ENCODE measurements at regions not wholly inside any gene's neighbourhood (a gene's known extent, or its start where the extent isn't known, plus 50 kb on each side); places are given as distances from the start of the nearest gene placed in this dataset.

DNA sequence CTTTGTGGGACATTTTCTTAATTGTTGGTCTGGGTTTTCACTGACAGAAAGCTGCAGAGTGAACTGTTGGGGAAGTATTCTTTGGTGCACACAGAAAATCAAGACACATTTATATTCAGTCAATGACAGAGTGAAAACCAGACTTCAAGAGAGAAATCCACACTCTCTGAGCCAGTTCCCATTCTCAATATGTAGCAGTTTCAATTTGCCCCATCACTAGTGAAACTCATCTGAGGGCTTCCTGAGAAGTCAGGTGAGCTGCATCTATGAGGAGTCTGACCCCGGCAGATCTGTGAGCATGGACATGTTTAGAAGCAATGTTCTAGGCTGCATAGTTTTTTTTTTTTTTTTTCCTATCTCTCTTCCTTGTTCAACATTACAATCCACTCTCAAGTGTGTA, 163.7 kb upstream of the AHR start:
- TF ChIP-seq TSHZ2 (CRISPR knock-in tag; IDR thresholded peaks at IDR 0.05) (no peak), PPARA (CRISPR knock-in tag; IDR thresholded peaks at IDR 0.05; ENCODE audit: borderline replicate concordance) (no peak), ZNF70 (CRISPR knock-in tag; IDR thresholded peaks at IDR 0.05) (no peak)
- TF ChIP-seq, protein P1, sequence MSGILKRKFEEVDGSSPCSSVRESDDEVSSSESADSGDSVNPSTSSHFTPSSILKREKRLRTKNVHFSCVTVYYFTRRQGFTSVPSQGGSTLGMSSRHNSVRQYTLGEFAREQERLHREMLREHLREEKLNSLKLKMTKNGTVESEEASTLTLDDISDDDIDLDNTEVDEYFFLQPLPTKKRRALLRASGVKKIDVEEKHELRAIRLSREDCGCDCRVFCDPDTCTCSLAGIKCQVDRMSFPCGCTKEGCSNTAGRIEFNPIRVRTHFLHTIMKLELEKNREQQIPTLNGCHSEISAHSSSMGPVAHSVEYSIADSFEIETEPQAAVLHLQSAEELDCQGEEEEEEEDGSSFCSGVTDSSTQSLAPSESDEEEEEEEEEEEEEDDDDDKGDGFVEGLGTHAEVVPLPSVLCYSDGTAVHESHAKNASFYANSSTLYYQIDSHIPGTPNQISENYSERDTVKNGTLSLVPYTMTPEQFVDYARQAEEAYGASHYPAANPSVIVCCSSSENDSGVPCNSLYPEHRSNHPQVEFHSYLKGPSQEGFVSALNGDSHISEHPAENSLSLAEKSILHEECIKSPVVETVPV (CRISPR knock-in tag; IDR thresholded peaks at IDR 0.05), result no peak
- ATAC-seq, result no peak

- no peak for ATAC-seq
- no peak for TF ChIP-seq ZC3H10 (CRISPR knock-in tag; IDR thresholded peaks at IDR 0.05)
- TF ChIP-seq PATZ1 (CRISPR knock-in tag; IDR thresholded peaks at IDR 0.05; ENCODE audit: borderline replicate concordance), result no peak
- TF ChIP-seq GLIS3 (CRISPR knock-in tag; IDR thresholded peaks at IDR 0.05), result no peak
- no peak for TF ChIP-seq CSDC2 (CRISPR knock-in tag; IDR thresholded peaks at IDR 0.05)
- TF ChIP-seq ESRRG (CRISPR knock-in tag; IDR thresholded peaks at IDR 0.05), result no peak
- TF ChIP-seq TSHZ2 (CRISPR knock-in tag; IDR thresholded peaks at IDR 0.05), result no peak
These were observed 162.3 kb upstream of the AHR start for GRCh38 chr7:17136126-17136525.

DNA sequence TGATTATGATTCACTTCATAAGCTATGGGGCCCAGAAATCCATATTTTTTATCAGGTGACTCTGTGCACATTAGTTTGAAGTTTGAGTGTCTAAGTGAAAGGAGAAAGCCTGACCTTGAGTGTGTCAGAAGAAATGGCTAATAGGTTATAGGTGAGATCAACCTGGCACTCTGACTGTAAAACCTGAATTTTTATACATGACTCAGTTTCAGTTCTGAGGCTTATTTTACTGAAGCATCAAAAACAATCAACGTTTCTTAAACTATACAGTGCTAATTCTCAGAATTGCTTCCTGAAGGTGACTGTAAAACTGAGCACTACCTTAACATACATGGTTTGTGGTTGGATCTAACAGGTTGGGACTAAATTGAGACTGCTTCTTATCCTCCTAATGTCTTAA, 159.4 kb upstream of the AHR start:
- ATAC-seq, result no peak

More for the DNA sequence above, 159.4 kb upstream of the AHR start:
- TF ChIP-seq SNAI2 (CRISPR knock-in tag; IDR thresholded peaks at IDR 0.05) (no peak), ZFP30 (CRISPR knock-in tag; IDR thresholded peaks at IDR 0.05) (no peak), PPARA (CRISPR knock-in tag; IDR thresholded peaks at IDR 0.05; ENCODE audit: borderline replicate concordance) (no peak), CSDC2 (CRISPR knock-in tag; IDR thresholded peaks at IDR 0.05) (no peak), TSHZ2 (CRISPR knock-in tag; IDR thresholded peaks at IDR 0.05) (no peak), ZNF8 (CRISPR knock-in tag; IDR thresholded peaks at IDR 0.05) (no peak), ESRRG (CRISPR knock-in tag; IDR thresholded peaks at IDR 0.05) (no peak), ARNTL (CRISPR knock-in tag; IDR thresholded peaks at IDR 0.05; ENCODE audit: borderline replicate concordance, low read depth) (no peak), OSR1 (CRISPR knock-in tag; IDR thresholded peaks at IDR 0.05) (no peak), ZC3H10 (CRISPR knock-in tag; IDR thresholded peaks at IDR 0.05) (no peak), RARB (CRISPR knock-in tag; IDR thresholded peaks at IDR 0.05) (no peak), ZNF565 (CRISPR knock-in tag; conservative IDR thresholded peaks at IDR 0.05; ENCODE audit: low read depth) (no peak), ZNF70 (CRISPR knock-in tag; IDR thresholded peaks at IDR 0.05) (no peak), BACH2 (CRISPR knock-in tag; IDR thresholded peaks at IDR 0.05; ENCODE audit: borderline replicate concordance) (no peak), PATZ1 (CRISPR knock-in tag; IDR thresholded peaks at IDR 0.05; ENCODE audit: borderline replicate concordance) (no peak), TCF4 (CRISPR knock-in tag; IDR thresholded peaks at IDR 0.05; ENCODE audit: borderline replicate concordance) (no peak)
- TF ChIP-seq, protein P1 (CRISPR knock-in tag; IDR thresholded peaks at IDR 0.05), result no peak
- TF ChIP-seq, protein P2, sequence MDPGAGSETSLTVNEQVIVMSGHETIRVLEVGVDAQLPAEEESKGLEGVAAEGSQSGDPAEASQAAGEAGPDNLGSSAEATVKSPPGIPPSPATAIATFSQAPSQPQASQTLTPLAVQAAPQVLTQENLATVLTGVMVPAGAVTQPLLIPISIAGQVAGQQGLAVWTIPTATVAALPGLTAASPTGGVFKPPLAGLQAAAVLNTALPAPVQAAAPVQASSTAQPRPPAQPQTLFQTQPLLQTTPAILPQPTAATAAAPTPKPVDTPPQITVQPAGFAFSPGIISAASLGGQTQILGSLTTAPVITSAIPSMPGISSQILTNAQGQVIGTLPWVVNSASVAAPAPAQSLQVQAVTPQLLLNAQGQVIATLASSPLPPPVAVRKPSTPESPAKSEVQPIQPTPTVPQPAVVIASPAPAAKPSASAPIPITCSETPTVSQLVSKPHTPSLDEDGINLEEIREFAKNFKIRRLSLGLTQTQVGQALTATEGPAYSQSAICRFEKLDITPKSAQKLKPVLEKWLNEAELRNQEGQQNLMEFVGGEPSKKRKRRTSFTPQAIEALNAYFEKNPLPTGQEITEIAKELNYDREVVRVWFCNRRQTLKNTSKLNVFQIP (CRISPR knock-in tag; IDR thresholded peaks at IDR 0.05; ENCODE audit: borderline replicate concordance, low read depth), result no peak

Data from SK-N-SH treated with all-trans-retinoic acid at 6 μM for 48 hours (cell line).